GM19035 (cell line): ENCODE measurements at regions not wholly inside any gene's neighbourhood (a gene's known extent, or its start where the extent isn't known, plus 50 kb on each side); places are given as distances from the start of the nearest gene placed in this dataset.
"Not testable (repeated sequence)": the region's sequence is repeated elsewhere in the genome, so short reads cannot be mapped to it uniquely, and the experiment has no call there.

Source experiments
- ATAC-seq: cut with Tn5 transposase; IDR thresholded peaks from one replicate; pipeline ENCODE4 v1.9.1; 2021; ENCODE audit not compliant: unreplicated experiment

DNA sequence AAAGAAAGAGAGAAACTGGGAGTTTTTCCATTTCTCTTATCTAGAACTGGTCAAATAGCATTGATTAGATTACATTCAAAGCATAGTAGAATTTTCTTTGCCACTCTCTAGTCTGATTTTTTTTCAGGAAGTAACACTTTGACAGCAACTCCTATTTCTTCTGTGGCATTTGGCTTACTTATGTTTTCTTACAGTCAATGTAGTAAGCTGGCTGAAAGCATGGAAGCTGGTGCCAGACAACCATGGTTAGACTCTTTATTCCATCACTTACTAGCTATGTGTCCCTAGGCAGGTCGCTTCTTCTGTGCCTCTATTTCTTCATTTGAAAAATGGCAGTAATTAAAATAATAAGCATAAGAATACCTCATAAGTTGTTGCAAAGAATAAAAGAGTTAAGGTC is 54.2 kb upstream of the OPRM1 start:
- ATAC-seq: no peak

DNA sequence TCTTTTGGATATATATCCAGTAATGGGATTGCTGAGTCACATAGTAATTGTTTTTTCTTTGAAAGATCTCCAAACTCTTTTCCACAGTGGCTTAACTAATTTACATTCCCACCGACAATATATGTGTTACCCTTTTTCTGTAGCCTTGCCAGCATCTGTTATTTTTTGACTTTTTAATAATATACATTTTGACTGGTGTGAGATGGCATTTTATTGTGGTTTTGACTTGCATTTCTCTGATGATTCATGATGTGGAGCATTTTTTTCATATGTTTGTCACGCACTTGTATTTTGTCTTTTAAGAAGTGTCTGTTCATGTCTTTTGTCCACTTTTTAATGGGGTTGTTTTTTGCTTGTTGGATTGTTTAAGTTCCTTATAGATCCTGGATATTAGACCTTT is 58.9 kb upstream of the OPRM1 start:
- ATAC-seq: no peak

DNA sequence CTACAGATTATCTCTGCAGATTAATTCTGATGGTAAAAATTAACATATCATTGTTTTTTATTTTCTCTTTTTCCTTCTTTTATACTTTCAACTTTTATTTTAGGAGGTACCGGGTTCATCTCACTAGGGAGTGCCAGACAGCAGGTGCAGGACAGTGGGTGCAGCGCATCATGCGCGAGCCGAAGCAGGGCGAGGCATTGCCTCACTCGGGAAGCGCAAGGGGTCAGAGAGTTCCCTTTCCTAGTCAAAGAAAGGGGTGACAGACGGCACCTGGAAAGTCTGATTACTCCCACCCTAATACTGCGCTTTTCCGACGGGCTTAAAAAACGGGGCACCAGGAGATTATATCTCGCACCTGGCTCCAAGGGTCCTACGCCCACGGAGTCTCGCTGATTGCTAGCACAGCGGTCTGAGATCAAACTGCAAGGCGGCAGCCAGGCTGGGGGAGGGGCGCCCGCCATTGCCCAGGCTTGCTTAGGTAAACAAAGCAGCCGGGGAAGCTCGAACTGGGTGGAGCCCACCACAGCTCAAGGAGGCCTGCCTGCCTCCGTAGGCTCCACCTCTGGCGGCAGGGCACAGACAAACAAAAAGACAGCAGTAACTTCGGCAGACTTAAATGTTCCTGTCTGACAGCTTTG is 60.0 kb upstream of the OPRM1 start:
- ATAC-seq: not testable (repeated sequence)

DNA sequence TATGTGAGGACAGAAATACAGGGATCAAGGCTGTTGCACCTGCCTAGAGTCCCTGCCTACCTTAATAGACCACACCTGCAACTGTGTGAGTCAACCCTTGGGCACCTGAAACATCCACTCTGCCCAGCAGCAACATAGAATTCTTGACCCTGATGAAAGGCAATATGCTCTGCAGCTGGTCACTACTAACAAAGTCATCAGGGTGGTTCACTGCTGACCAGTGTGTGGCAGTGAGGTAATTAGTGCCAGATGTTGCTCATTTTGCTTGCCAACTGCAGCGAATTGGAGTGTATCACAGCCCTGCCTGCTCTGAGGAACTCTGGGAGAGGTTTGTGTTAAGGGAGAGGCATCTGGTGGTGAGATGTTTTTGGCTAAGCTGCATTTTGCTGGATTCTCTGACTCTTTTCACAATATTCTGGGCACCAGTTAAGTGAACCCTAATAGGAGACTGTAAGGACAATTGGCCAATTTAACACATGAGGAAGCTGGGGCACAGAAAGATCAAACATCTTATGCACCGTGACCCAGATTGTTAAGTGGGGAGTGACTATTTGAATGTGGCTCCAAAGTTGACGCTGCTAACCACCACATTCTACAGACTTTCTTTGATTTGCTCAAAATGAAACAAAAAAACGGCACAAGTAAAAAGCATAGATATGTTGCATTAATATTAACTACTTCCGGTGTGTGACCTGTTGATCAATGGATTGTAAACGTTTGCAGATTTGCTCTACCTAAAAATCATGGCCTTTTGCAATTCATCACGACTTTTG is 61.9 kb upstream of the OPRM1 start:
- peak; percentile 67 for ATAC-seq

DNA sequence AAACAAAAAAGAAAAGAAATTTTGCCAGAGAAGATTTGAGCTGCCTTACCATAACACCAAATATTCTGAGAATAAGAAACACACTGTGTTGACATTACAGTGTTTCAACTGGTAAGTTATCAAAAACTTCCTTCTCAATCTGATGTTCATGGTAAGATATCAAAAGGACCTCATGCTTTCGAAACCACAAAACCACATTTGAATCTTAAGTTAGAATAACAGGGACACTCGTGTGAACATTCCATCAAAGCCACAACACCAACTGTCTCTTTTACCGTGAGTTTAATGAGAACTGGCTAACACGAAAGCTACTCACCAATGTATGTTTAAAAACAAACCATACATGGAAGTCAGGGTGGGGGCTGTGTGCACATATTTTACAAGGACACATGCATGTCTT is 73.0 kb upstream of the OPRM1 start:
- no peak for ATAC-seq

DNA sequence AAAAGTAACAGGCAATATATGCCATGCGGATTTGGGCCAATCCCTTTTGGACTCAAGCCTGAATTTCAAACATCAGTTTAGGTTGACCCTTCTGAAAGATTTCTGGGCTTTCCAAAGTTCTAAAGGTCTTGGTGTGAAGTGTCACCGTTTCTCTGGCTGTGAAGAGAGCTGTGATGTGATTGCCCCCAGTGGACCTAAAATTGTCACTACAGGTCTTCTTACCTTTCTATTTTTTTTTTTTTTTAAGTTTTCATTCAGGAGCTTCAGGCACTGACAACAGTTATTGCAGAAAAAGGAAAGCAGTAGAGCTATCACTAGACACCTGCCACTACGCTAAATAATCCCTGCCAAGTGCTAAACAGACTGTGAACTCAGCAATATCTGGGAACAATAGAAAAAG is 75.7 kb upstream of the OPRM1 start:
- ATAC-seq: no peak

DNA sequence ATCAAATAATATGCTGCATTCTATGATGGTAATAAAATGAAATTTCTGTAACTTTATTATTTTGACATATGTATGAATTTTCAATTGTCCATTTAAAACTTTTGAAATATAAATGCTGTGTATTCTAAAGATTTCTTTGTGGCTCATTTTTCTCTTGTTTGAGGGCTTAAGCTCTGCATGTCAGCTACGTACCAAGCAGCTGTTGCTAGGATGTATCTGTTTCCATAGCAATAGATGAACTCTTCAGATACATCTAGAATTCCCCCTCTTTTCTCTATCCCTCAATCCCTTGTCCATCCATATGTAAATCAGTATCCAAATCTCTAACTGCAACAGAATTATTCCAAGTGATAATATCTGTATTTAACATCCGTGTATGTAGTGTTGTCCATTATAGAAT is 76.5 kb upstream of the OPRM1 start:
- ATAC-seq: no peak

DNA sequence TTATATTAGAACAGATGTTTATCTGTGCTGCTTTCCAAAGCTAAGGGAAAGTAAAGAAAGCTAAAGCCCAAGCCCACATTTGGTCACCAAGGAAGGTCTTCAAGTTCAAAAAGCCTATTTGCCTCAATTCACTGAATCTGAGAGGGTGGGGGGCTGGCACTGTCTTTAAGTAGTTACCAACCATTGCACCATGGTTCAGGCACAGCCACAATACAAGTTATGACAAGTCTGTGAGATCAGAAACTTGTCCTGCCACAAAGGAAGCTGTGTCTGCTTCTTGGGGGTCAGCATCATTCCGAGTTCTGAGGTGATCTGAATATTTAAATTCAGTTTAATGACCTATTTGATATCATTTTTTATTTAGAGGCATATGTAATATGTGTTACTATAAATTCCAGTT is 78.3 kb upstream of the OPRM1 start:
- ATAC-seq: no peak

DNA sequence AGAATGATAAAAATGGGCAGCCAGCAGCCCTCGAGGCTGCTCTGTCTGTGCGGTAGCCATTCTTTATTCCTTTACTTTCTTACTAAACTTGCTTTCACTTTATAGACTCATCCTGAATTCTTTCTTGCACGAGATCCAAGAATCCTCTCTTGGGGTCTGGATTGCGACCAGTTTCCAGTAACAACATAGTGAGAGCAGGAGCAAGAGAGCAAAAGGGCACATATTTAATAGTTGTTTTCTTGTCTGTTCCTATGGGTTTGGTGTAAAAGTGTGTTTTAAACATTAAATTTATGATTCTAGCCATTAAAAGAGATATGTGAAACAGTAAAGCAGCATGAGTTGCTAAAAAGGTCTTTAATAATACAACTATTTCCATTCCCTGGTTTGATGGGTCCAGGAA is 78.8 kb upstream of the OPRM1 start:
- no peak for ATAC-seq

DNA sequence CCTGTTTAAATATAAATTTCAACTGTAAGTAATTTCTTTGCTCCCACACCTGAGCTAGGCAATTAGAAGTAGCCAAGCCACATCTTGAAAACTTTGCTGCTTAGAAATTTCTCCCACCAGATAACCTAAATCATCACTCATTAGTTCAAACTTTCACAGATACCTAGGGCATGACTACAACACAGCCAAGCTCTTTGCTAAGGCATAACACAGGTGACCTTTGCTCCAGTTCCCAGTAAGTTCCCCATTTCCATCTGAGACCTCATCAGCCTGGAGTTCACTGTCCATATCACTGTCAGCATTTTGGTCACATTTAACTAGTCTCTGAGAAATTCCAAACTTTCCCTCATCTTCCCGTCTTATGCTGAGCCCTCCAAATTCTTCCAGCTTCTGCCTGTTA is 79.8 kb upstream of the OPRM1 start:
- no peak for ATAC-seq

DNA sequence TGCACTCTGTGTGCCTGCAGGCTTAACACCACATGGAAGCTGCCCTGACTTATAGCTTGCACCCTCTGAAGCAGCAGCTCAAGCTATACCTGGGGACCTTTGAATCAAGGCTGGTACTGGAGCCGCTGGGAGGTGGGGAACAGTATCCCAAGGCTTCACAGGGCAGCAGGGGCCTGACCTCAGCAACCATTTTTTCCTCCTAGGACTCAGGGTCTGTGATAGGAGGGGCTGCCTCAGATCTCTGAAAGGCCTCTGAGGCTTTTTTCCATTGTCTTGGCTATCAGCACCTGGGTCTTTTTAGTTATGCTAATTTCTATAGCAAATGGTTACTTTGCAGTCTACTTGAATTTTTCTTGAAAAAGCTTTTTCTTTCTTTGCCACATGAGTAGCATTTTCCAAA is 80.2 kb upstream of the OPRM1 start:
- ATAC-seq: no peak

DNA sequence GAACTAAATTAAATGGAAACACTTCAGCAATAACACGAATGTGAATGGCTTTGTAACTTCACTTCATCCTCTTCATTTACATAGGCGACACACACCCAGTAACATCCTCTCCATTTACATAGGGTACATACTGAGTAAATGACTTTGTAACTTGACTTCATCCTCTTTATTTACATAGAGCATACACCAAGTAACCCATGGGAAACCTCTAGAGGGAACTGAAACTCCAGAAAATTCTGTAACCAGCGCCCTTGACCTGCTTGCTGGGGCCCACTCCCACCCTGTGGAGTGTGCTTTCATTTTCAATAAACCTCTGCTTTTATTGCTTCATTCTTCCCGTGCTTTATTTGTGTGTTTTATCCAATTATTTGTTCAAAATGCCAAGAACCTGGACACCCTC is 81.6 kb upstream of the OPRM1 start:
- ATAC-seq: peak; percentile 88

DNA sequence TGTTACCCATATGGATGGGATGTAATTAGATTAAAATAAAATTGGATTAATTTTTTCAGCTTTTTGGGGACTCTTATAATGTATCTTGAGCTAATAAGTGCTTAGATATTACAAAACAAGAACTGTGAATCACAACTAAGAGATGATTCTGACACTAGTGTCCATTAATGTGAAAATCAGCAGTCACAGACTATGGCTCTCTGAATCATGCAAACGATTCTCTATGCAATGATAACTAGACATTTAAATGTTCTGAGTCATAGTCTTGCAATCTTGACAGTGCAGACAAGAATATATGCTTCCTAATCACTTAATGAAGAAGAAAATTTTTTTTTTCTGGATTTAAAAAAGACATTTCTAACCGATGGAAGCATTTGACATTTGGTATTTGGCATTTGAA is 82.2 kb upstream of the OPRM1 start:
- ATAC-seq: no peak

DNA sequence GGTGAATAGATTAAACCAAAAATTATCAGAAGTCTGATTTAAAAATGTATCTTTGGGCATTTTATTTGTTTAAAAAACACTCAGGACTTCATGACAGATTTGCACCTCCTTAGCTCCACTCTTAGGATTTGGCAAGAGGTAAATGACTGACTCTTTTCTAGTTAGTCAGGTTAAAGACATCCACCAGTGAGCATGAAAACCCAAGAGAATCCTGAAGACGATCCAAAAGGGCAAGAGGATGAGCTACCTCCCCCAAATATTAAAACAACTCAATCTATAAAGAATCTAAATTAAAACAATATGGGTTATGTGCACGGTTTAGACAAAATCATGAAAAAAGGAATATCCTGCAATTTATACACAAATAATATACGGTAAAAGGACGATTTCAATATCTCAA is 89.4 kb upstream of the OPRM1 start:
- no peak for ATAC-seq

DNA sequence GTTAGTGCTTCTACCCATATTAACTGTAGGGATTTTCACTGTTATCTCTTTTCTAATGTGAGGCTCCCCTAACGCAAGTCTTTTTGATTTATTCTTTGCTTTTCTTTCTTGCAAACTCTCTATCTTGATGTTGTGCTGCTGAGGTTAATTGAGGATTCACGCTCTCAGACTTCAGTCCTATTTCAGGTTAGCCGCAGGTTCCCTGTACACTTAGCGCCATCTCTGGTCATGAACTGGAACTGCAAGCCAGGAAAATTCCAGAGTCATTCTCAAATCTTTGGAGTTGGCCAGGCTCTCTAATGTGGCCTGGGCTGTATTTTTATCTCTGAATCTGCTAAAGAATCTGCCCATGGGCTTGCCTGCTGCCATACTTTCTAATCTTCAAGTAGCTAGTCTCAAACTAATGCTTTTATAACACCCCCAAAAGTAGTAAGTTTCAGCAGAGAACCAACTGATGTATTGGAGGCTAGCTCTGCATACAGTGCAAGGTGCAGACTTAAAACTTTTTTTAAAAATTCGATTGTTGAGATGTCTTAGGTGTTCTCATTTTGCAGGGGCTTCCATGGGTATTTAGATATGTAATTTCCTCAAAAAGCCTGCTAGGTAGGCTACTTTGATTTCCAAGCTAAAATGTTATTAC is 91.1 kb upstream of the OPRM1 start:
- peak; percentile 59 for ATAC-seq

DNA sequence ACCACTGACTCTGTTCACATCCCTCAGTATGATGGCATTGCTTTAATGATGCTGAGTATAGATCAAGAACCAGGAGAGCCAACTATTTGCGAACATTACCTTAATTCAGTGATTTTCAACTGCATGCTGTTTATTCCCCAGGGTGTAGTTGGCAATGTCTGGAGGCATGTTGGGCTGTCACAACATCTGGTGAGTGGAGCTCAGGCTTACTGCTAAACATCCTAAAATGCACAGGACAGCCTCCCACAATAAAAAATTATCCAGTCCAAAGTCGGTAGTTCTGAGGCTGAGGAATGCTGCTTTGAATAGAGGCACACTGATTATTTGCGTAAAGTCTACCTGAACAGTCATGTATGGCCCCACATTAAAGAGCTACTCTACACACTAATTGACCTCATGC is 94.8 kb upstream of the OPRM1 start:
- no peak for ATAC-seq

DNA sequence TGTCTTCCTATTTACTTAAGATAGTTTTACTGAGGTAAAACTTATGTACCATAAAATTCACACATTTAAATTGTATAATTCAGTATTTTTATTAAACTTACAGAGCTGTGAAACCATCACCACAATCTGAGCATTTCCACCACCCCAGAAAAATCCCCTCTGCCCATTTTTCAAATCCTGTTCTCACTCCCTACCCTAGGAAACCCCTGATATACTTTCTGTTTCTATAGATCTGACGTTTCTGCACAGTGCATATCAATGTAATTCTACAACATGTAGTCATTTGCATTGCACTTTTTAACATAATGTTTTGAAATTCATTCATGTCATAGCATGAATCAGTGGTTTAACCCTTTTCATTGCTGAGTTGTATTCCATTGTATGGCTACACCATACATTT is 96.7 kb upstream of the OPRM1 start:
- no peak for ATAC-seq

DNA sequence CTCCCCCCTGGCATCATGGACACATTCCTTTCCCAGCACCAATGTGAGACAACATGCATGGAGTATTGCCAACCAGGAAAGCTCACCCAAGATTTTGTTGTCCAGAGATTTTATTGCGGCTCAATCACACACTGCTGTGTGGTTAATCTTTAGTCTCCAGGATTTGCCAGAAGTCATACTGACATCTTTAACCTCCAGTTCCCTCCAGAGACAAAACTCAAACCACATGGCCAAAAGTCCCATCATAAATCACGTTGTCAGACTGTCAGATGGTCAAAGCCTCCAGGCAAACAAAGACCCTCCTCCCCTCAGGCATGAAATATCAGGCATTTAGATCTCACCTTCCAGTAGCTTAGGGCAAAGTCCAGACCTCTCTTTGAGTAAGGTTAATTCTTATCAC is 97.3 kb upstream of the OPRM1 start:
- ATAC-seq: no peak

DNA sequence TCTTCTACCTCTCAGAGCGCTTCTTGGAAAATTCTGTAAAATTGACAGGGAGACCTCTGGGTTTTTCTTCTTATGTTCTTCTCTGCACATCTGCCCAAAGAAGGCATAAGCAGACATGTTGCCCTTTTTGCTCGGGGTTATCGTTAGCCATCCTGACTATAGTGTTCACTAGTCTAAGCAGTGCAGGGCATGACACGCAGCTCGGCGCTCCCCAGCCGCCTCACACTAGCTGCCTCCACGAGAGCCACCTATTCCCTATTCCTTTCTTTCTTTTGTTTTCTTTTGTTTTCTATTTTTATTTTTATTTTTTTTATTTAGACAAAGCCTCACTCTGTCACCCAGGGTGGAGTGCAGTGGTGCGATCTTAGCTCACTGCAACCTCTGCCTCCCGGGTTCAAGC is 100.2 kb upstream of the OPRM1 start:
- ATAC-seq: no peak

DNA sequence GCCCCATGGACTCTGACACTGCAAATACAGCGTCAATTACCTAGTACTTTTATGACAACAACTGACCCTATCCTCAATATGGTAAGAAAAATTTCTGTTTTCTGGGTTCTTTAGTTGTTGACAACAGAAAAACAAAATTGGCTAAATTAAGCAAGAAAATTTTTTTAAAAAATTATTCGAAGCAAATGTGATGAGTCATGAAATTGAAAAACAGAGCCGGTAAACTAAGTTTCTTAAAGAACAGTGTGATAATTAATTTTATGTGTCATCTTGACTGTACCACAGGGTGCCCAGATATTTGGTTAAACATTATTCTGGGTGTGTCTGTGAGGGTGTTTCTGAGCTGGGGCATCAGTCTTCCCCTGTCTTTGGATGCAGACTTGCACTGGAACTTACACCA is 107.6 kb upstream of the OPRM1 start:
- ATAC-seq: no peak

DNA sequence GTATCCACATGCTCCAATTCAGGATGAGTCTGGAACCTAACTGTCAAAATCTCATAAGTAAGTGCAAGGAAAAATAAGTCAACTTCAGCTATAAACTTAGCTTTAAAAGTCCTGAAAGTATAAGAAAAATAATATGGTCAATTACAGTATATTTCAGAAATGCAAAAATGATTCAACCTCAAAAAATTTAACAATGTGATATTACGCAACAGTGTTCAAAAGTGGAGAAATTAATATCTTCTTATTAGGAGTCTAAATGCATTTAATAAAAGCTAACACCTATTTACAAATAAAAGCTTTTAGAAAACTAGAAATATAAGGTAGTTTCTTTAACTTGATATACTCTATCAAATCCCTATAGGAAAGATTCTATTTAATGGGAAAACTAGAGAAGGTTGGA is 111.2 kb upstream of the OPRM1 start:
- no peak for ATAC-seq

DNA sequence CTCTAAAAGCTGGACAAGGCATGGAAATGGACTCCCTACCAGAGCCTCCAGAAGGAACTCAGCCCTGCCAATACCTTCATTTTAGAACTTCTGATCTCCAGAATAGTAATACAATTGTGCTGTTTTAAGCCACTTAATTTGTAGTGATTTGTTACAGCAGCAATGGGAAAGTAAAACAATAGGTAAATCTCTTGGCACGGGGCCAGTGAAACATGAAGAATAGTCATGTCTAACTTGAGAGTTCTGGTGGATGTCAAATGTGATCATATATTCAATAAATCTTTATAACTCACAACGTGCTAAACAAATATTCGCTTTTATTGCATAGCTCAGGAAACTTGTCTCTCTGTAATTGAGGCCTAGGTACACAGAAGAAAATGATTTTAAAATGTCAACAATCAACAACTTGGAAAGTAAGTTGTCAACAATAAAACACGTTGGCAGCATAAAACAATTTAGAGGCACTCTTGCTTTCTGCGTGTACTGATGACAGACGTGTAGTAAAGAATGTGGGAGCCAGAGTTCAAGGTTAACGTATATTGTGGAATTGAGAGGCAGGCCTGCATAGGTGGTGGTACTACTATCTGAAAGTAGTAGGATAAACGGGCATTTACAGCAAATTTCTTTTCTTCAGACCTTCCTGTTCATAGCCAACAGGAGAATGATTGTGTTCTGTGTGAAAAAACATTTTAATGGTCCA is 140.5 kb upstream of the OPRM1 start:
- no peak for ATAC-seq
